GM12801 (cell line): ENCODE measurements at regions not wholly inside any gene's neighbourhood (a gene's known extent, or its start where the extent isn't known, plus 50 kb on each side); places are given as distances from the start of the nearest gene placed in this dataset.

Experiments
- CTCF ChIP-seq: IDR thresholded peaks from one replicate; pipeline ENCODE4 v1.5.1; 2011; ENCODE audit warnings: control low read depth; ENCODE audit not compliant: insufficient read length; ENCODE audit errors: extremely low read depth

- no peak for TF ChIP-seq CTCF
Measured at GRCh38 chr15:35858707-35859106, 312.7 kb upstream of the DPH6 start.

- TF ChIP-seq CTCF: no peak
Measured at GRCh38 chr15:35863655-35864054, 317.7 kb upstream of the DPH6 start.

- TF ChIP-seq CTCF: no peak
Measured at GRCh38 chr15:35867356-35867755, 321.4 kb upstream of the DPH6 start.

GRCh38 chr15:35871282-35871681 lies 325.3 kb upstream of the DPH6 start:
- TF ChIP-seq CTCF: no peak

GRCh38 chr15:35871812-35872211 lies 325.8 kb upstream of the DPH6 start:
- no peak for TF ChIP-seq CTCF

GRCh38 chr15:35872577-35872976 lies 326.6 kb upstream of the DPH6 start:
- TF ChIP-seq CTCF: no peak

GRCh38 chr15:35874260-35874905 lies 328.4 kb upstream of the DPH6 start:
- no peak for TF ChIP-seq CTCF

- TF ChIP-seq CTCF: no peak
Measured at GRCh38 chr15:35876762-35877161, 330.8 kb upstream of the DPH6 start.
